Mesendoderm (in vitro differentiated cells): ENCODE measurements at regions not wholly inside any gene's neighbourhood (a gene's known extent, or its start where the extent isn't known, plus 50 kb on each side); places are given as distances from the start of the nearest gene placed in this dataset.

Source experiments
- DNase-seq: peaks from one replicate; pipeline ENCODE4 v3.0.0; 2013
- H2AK5ac ChIP-seq: 2 replicates; pipeline ENCODE4 v1.6.1; 2013; ENCODE audit warnings: low read length, inconsistent platforms
- H2BK120ac ChIP-seq: 2 replicates; pipeline ENCODE4 v1.6.1; 2013; ENCODE audit warnings: low read depth, mild to moderate bottlenecking, low read length, moderate library complexity, mixed read lengths
- H2BK15ac ChIP-seq: replicated peaks from 2 replicates; pipeline ENCODE4 v1.6.1; 2013; ENCODE audit warnings: low read depth, mild to moderate bottlenecking, moderate library complexity
- H2BK5ac ChIP-seq: 2 replicates; pipeline ENCODE4 v1.6.1; 2013; ENCODE audit warnings: low read length, inconsistent platforms
- H3K18ac ChIP-seq: 2 replicates; pipeline ENCODE4 v1.6.1; 2013; ENCODE audit warnings: mild to moderate bottlenecking, low read length, mixed read lengths
- H3K23ac ChIP-seq: one replicate; pipeline ENCODE4 v1.6.1; 2013; ENCODE audit warnings: low read length
- H3K27ac ChIP-seq: 2 replicates; pipeline ENCODE4 v1.5.1; 2013; ENCODE audit warnings: low read depth, mild to moderate bottlenecking, inconsistent platforms, low read length, moderate library complexity
- H3K27me3 ChIP-seq: 2 replicates; pipeline ENCODE4 v1.6.1; 2013; ENCODE audit warnings: low read length, control low read depth, mild to moderate bottlenecking, inconsistent platforms; ENCODE audit not compliant: insufficient read depth, poor library complexity
- H3K36me3 ChIP-seq: 2 replicates; pipeline ENCODE4 v1.6.1; 2013; ENCODE audit warnings: low read length, inconsistent platforms; ENCODE audit not compliant: control insufficient read depth, insufficient read depth
- H3K4ac ChIP-seq: one replicate; pipeline ENCODE4 v1.6.1; 2013; ENCODE audit warnings: low read depth, mild to moderate bottlenecking, low read length, moderate library complexity
- H3K4me1 ChIP-seq: 2 replicates; pipeline ENCODE4 v1.6.1; 2013; ENCODE audit warnings: low read depth, low read length, inconsistent platforms; ENCODE audit not compliant: control insufficient read depth
- H3K4me2 ChIP-seq: 2 replicates; pipeline ENCODE4 v1.6.1; 2013; ENCODE audit warnings: low read length
- H3K4me3 ChIP-seq: 2 replicates; pipeline ENCODE4 v1.5.1; 2013; ENCODE audit warnings: mild to moderate bottlenecking, low read length
- H3K56ac ChIP-seq: one replicate; pipeline ENCODE4 v1.6.1; 2013; ENCODE audit warnings: low read length
- H3K79me1 ChIP-seq: 2 replicates; pipeline ENCODE4 v1.6.1; 2013; ENCODE audit warnings: low read length, inconsistent platforms
- H3K79me2 ChIP-seq: 2 replicates; pipeline ENCODE4 v1.6.1; 2013; ENCODE audit warnings: mild to moderate bottlenecking, low read length; ENCODE audit not compliant: control insufficient read depth, insufficient read depth
- H3K9ac ChIP-seq: 2 replicates; pipeline ENCODE4 v1.6.1; 2013; ENCODE audit warnings: low read length, inconsistent platforms
- H4K5ac ChIP-seq: one replicate; pipeline ENCODE4 v1.6.1; 2013; ENCODE audit warnings: low read length
- H4K8ac ChIP-seq: one replicate; pipeline ENCODE4 v1.6.1; 2013; ENCODE audit warnings: low read depth, mild to moderate bottlenecking, control low read depth, low read length, moderate library complexity
- WGBS: extraction: QIAGEN DNeasy Blood & Tissue Kit; methylation state at CpG from one replicate; pipeline ENCODE4 v1.1.7; 2013; ENCODE audit warnings: low lambda C conversion rate, missing lambda C conversion rate; ENCODE audit not compliant: insufficient coverage; ENCODE audit errors: extremely low coverage; 5-methylcytosine and 5-hydroxymethylcytosine counted together

DNA sequence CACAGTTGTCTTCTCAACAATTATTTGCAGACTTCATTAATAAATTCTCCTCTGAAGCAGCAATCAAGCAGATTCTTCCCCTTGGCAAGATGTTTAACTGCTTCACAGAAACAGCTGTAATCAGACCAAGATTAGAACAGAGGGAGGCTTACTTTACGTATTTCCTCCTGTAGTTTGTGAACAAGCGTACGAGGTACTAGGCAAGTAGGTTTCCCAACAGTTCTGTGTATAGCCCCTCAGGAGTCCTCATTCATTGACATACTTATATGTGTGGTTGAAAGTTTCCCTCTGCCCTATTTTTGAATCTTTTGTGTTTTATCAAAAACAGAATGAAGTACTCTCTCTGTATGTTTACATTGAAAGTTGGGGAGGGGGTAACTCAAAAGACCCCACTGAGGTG is 128.0 kb downstream of the SPATA31D1 start:
- no peaks in the 10 kb centered on the region for H3K4me1 ChIP-seq
- H3K56ac ChIP-seq: no peak overlapping the region
- H3K36me3 ChIP-seq: no peaks in the 10 kb centered on the region
- DNase-seq: no peak
- no peak overlapping the region for H2AK5ac ChIP-seq
- H4K8ac ChIP-seq: no peak overlapping the region
- no peak overlapping the region for H2BK5ac ChIP-seq
- H3K18ac ChIP-seq: no peak overlapping the region
- no peak overlapping the region for H3K27ac ChIP-seq
- H2BK120ac ChIP-seq: no peak overlapping the region
- H3K9ac ChIP-seq: no peak overlapping the region
- H3K27me3 ChIP-seq: no peaks in the 10 kb centered on the region
- H3K79me1 ChIP-seq: no peaks in the 10 kb centered on the region
- H4K5ac ChIP-seq: no peak overlapping the region
- no peaks in the 10 kb centered on the region for H3K79me2 ChIP-seq
- H3K4me3 ChIP-seq: no peak overlapping the region
- H3K4me2 ChIP-seq: no peak overlapping the region
- WGBS: no CpG with 5 or more reads among the region's 3 CpGs
- no peak overlapping the region for H2BK15ac ChIP-seq
- no peak overlapping the region for H3K23ac ChIP-seq
- H3K4ac ChIP-seq: no peak overlapping the region

DNA sequence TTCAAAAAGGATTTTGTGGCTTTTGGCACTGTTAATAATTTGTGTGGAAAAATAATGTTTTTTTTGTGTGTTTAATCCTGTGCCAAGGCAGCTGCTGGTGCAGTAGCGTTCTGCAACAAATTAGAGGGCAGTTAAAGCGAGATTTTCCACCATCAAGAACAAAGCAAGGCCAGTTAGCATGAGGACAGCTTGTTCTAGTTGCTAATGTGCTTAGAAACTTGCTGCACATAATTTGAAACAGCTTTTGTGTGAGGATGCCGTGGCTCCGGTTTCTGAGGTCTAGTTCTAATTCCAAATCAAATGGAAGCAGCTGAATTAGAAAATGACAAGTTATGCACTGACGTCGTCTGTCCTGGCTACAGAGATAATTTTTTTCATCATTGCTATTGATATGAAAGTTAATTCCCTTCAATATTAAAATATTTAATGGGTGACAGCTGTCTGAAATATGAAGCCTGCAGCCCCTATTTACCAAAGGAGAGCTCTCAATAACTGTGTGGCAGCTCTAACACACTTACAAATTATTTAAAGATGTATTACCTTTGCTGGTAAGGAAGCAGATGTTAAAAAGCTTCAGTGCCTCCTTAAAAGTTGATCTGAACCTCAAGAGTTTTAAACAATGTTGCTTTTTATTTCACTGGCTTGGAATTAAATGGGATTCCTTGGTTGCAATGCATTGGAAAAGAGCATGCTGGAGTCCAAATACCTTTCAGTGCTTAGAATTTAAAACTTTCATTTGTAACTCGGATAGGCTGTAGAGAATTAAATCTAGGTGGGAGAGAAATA is 128.6 kb downstream of the SPATA31D1 start:
- H2AK5ac ChIP-seq: no peak overlapping the region
- no peak overlapping the region for H4K8ac ChIP-seq
- H3K27ac ChIP-seq: no peak overlapping the region
- no peaks in the 10 kb centered on the region for H3K79me1 ChIP-seq
- H2BK120ac ChIP-seq: no peak overlapping the region
- H3K23ac ChIP-seq: no peak overlapping the region
- H3K18ac ChIP-seq: no peak overlapping the region
- H3K56ac ChIP-seq: no peak overlapping the region
- H3K4me2 ChIP-seq: no peak overlapping the region
- no peak overlapping the region for H4K5ac ChIP-seq
- no peak overlapping the region for H2BK15ac ChIP-seq
- H3K4me3 ChIP-seq: no peak overlapping the region
- H3K36me3 ChIP-seq: no peaks in the 10 kb centered on the region
- no peak for DNase-seq
- no peaks in the 10 kb centered on the region for H3K79me2 ChIP-seq
- H3K27me3 ChIP-seq: no peaks in the 10 kb centered on the region
- no CpG with 5 or more reads among the region's 7 CpGs for WGBS
- no peaks in the 10 kb centered on the region for H3K4me1 ChIP-seq
- no peak overlapping the region for H3K9ac ChIP-seq
- no peak overlapping the region for H2BK5ac ChIP-seq
- no peak overlapping the region for H3K4ac ChIP-seq

DNA sequence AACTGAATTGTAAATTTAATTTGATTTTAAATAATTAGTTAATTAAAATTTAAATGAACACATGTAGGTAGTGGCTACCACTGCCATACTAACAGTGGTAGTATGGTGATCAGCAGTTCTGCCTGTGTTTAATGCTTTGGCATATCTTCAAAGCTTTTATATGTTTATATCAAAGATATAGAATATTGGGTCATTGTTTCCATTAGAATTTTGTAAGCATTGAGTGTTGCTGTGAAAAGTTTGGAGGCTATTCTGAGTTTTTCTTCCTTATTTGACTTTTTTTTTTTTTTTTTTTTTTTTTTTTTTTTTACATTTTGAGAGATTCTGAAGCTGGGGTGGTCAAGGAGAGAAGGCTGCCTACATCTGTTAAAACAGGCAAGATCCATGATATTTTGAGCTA is 134.2 kb downstream of the SPATA31D1 start:
- Histone ChIP-seq H3K36me3 (no peaks in the 10 kb centered on the region), H3K56ac (no peak overlapping the region), H3K79me2 (no peaks in the 10 kb centered on the region), H3K23ac (no peak overlapping the region), H2BK5ac (no peak overlapping the region), H2BK15ac (no peak overlapping the region), H3K79me1 (no peaks in the 10 kb centered on the region), H3K18ac (no peak overlapping the region), H4K8ac (no peak overlapping the region), H3K4me3 (no peak overlapping the region), H2AK5ac (no peak overlapping the region), H3K4ac (no peak overlapping the region), H4K5ac (no peak overlapping the region), H3K27ac (no peak overlapping the region), H3K27me3 (no peaks in the 10 kb centered on the region), H2BK120ac (no peak overlapping the region), H3K4me2 (no peak overlapping the region), H3K4me1 (peaks cover 3% of the 10 kb centered on the region), H3K9ac (no peak overlapping the region)
- no peak for DNase-seq

DNA sequence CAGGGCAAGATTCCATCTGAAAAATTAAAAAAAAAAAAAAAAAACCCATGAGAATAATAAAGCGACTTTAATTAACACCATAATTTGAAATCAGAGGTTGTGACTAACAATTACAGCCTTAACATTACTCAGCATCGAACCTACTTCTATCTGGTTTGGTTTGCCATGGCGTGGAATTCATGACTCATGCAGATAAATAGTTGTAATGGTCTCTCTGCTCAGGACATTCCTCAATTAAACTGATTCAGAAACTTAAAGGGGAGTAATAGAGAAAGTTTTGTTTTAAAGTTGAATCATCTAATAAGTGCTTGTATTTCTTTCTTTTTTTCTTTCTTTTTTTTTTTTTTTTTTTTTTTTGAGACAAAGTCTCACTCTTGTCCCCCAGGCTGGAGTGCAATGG is 135.5 kb downstream of the SPATA31D1 start:
- Histone ChIP-seq H3K79me1 (no peaks in the 10 kb centered on the region), H3K27ac (no peak overlapping the region), H3K23ac (no peak overlapping the region), H3K4me3 (no peak overlapping the region), H3K4me1 (peaks cover 3% of the 10 kb centered on the region), H3K27me3 (no peaks in the 10 kb centered on the region), H3K4me2 (no peak overlapping the region), H2BK5ac (no peak overlapping the region), H2AK5ac (no peak overlapping the region), H2BK120ac (no peak overlapping the region), H3K79me2 (no peaks in the 10 kb centered on the region), H3K56ac (no peak overlapping the region), H3K36me3 (no peaks in the 10 kb centered on the region), H3K18ac (no peak overlapping the region), H2BK15ac (no peak overlapping the region), H4K5ac (no peak overlapping the region), H4K8ac (no peak overlapping the region), H3K9ac (no peak overlapping the region), H3K4ac (no peak overlapping the region)
- WGBS: no CpG with 5 or more reads among the region's 3 CpGs
- peak; percentile 17 for DNase-seq

DNA sequence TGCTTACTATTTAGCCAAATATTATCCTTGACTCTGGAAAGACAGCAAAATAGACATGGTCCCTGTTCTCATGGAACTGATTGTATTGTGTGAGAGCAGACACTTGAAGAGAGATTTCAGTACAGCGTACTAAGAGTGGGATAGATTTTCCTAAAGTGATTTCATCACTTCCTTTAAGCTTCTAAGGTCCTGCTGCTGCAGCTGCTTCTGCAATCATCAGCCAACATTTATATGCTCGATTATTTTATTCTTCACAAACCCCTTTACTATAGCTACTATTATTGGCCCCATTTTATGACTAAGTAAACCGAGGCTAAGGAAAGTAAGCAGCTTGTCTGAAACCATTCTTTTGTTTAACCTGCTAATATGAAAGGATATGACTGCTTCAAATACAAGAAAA is 137.7 kb downstream of the SPATA31D1 start:
- Histone ChIP-seq H3K56ac (no peak overlapping the region), H2BK120ac (no peak overlapping the region), H2AK5ac (no peak overlapping the region), H3K4me2 (no peak overlapping the region), H2BK15ac (no peak overlapping the region), H4K5ac (no peak overlapping the region), H3K36me3 (no peaks in the 10 kb centered on the region), H3K9ac (no peak overlapping the region), H4K8ac (no peak overlapping the region), H3K79me2 (no peaks in the 10 kb centered on the region), H3K4ac (no peak overlapping the region), H2BK5ac (no peak overlapping the region), H3K27me3 (no peaks in the 10 kb centered on the region), H3K18ac (no peak overlapping the region), H3K23ac (no peak overlapping the region), H3K27ac (no peak overlapping the region), H3K79me1 (no peaks in the 10 kb centered on the region), H3K4me3 (no peak overlapping the region), H3K4me1 (peaks cover 3% of the 10 kb centered on the region)
- DNase-seq: no peak
- WGBS: no CpG with 5 or more reads among the region's 3 CpGs

DNA sequence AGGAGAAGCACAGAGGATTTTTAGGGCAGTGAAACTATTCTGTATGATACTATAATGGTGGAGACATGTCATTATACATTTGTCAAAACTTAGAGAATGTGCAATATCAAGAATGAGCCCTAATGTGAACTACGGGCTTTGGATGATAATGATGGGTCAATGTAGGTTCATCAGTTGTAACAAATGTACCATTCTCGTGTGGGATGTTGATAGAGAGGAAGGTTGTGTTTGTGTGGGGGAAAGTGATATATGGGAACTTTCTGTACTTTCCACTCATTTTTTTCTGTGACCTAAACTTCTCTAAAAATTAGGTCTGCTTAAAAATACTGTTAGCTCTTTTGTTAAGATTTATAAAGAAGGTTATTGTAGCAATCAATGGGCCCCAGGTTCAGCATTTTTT is 138.9 kb downstream of the SPATA31D1 start:
- Histone ChIP-seq H2BK120ac (no peak overlapping the region), H2AK5ac (no peak overlapping the region), H3K9ac (no peak overlapping the region), H2BK15ac (no peak overlapping the region), H3K27me3 (no peaks in the 10 kb centered on the region), H3K56ac (no peak overlapping the region), H3K18ac (no peak overlapping the region), H3K4ac (no peak overlapping the region), H4K8ac (no peak overlapping the region), H3K4me2 (no peak overlapping the region), H2BK5ac (no peak overlapping the region), H3K4me1 (peaks cover 3% of the 10 kb centered on the region), H3K79me1 (no peaks in the 10 kb centered on the region), H3K36me3 (no peaks in the 10 kb centered on the region), H4K5ac (no peak overlapping the region), H3K4me3 (no peak overlapping the region), H3K79me2 (no peaks in the 10 kb centered on the region), H3K23ac (no peak overlapping the region), H3K27ac (no peak overlapping the region)
- no peak for DNase-seq
- WGBS: no CpG with 5 or more reads among the region's 2 CpGs
